ENCODE measurements at regions not wholly inside any gene's neighbourhood (a gene's known extent, or its start where the extent isn't known, plus 50 kb on each side); places are given as distances from the start of the nearest gene placed in this dataset.
A peak's percentile ranks its signal among the peaks of the same experiment; 100 is the strongest.

DNA sequence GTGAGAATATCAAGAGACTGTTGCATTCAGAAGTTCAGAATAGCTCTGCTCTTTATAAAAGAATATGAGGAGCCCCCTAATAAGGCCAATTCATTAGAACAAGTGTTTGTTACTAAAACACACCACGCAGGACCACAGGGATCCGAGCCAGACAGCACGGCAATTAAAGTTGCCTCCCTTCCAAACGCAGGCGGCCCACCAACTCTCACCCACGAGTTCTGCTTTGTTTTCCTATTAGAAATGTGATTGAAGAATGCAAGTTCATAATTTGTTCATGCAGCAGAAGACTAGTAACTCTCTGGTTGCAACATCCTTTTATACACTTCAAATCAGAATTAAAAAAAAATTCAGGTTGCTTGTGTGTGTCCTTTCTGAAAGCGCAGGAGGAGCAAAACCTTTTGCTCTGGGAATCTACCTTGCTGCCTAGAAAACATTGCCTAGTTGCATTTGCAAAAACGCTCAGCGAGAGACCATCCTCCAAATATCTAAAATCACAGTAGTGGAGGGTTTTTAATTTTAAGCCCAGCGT is 1044.1 kb upstream of the NR2F2 start:
- no peak for DNase-seq (ENCODE audit: low spot score)

DNA sequence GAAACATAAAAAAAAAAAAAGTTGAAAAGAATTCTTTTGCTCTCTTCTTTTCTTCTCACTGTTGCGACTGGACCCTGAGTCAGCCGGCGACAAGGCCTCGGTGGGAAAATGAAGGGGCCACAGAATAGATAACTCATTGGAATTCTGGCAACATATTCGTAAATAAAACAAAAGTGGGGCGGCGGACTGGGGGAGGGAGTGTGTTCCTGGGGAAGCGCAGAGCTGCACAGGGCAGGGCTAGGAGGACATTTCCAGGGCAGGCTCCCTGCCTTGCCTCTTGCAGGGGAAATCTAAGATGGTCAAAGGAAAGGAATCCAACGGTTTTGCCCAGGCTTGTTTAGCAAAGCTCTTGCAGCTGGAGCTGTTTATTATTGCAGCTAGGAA is 1042.8 kb upstream of the NR2F2 start:
- DNase-seq (ENCODE audit: low spot score): no peak

DNA sequence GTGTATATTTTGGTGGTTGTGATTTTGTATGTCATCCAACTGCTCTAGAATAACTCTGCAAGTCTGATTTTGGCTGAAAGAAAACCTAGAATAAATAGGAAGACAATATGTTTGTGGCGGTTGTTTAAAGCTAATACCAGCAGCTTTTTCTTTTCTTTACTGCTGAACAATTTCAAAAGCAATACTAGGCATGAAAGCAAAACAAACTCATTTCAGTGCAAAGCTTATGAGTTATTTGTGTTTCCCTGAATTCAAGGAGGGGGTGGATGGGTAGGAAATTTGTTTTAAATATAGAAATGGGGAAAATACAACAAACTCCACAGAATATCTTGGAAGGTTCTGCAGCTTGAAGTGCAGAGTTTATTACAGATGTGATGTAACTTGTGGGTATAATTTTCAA is 1041.9 kb upstream of the NR2F2 start:
- no peak for DNase-seq (ENCODE audit: low spot score)

DNA sequence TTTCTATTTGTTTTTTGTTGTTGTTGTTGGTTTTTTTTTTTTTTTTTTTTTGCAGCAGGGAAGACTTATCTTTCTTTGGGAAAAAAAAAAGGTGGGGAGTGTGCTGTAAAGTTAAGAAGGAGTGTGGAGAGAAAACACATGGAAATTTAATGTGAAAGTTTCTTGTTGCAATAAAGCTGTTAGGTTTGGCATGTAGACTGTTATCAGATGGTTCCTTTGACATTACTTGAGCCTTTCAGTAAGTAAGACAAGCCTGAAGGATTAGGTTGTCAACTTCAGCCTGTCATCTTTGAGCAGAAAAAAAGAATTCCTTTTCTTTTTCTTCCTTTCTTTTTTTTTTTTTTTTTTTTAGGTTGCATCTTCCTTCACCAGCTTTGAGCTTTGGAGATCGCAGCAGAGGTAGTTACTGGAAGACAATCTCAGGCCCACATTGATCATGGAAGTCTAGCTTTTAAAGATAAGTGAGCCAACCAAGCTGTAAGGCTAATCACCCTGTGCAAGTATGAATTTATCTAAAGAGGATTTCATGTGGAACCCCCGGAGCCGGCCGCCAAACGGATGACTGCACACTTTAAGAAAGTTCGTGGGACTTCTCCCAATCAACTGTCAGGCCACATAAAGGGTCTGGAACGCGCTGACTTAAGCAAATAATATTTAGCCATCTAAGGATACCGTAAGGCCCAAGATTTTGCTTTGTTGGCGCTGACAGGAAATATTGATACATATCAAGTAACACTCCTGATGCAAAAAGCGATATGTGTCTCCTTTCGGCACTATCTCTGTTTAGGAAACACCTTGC is 1040.1 kb upstream of the NR2F2 start:
- no peak for DNase-seq (ENCODE audit: low spot score)

DNA sequence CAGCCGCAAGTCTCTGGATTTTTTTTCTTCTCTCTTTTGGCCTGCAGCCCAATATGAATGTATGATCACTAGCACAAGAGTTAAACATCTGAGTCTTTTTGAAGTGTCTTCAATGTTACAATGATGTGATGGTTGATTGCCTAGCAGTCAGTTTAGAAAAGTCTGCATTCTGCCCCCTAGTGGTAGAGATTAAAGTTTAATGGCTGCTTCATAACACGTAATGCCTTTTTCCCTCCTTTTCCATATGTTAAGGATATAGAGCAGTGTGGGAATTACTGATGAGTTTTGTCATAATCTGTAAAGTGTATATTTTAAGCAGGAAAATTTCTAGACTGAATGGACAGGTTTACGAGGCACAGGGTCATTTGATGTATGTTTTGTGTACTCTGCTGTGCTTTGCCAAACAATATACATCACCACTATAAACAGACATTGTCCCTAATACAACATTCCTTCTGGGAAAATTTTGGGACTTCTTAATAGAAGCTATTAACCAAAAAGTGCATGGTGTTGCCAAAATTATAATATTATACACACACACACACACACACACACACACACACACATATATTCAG is 1038.5 kb upstream of the NR2F2 start:
- peak; percentile 17 for DNase-seq (ENCODE audit: low spot score)

DNA sequence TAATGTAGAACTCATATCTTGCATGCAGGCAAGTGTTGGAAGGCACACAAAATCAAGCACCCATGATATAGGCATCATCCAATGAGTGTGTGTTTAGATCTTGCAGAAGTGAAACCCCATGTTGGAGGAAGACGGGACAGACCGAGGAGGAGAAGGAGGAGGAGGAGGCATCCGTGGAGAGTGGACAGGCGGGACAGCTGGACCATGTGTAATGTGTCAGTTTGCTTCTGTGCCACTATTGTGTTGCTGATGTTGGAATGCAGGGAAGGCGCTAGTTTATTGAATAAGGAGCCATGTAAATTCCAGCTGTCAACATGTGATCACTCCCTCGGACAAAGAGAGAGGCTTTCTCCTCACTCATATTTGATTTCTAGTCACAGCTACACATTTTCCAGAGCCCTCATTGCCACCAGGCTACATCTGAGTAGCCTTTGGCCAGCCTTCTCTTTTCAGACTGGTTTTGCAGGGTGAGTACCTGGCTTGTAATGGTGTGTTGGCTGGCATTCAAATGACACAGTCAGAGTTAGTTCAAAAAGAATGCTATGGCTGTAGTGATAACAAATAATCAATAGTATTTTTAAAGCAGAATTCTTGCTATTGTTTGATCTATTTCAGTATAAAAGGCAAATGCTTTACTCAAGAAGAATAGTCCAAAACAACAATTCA is 1037.6 kb upstream of the NR2F2 start:
- DNase-seq (ENCODE audit: low spot score): no peak

DNA sequence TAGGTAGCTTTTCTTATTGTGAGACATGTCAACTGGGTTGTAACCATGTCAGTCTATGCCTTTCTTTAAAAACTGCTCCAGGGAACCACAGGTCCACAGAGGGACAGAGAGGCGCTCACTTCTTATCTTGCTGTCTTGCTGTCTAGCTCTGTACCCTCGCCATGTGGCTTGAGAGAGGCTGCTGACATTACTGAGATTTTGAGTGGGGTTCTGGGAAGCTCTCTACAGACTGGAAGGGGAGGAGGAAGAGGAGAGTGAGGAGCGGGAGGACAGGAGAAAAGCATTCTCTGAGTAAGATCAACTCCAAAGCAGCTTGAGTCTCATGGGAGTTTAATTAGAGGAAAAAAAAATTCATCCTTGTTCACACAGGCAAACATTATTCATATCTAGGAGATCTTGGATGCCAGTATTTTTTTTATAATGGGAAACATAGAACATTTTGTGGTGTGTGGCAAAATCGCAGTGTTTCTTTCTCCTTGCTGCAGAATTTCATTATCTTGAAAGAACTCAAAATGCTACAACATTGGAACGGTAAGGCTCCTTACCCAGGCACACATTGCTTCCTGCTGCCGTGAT is 1037.0 kb upstream of the NR2F2 start:
- no peak for DNase-seq (ENCODE audit: low spot score)

DNA sequence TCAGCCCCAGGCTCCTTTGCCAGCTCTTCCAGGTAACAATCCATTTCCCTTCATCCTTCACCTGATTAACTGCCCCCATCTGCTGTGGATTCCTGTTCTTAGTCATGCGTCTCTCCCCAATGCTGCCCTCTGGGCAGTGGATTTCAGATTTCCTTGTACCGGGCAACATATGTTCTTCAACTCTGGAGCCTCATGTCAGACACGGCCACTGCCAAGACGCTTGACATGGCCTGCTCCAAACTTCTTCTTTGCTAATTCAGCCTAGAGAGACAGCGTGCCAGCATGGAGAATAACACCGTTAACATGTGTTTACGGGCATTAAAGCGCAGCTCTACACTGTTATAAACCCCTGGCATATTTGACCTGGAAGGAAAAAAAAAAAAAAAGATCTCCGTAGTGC is 1035.1 kb upstream of the NR2F2 start:
- no peak for DNase-seq (ENCODE audit: low spot score)

DNA sequence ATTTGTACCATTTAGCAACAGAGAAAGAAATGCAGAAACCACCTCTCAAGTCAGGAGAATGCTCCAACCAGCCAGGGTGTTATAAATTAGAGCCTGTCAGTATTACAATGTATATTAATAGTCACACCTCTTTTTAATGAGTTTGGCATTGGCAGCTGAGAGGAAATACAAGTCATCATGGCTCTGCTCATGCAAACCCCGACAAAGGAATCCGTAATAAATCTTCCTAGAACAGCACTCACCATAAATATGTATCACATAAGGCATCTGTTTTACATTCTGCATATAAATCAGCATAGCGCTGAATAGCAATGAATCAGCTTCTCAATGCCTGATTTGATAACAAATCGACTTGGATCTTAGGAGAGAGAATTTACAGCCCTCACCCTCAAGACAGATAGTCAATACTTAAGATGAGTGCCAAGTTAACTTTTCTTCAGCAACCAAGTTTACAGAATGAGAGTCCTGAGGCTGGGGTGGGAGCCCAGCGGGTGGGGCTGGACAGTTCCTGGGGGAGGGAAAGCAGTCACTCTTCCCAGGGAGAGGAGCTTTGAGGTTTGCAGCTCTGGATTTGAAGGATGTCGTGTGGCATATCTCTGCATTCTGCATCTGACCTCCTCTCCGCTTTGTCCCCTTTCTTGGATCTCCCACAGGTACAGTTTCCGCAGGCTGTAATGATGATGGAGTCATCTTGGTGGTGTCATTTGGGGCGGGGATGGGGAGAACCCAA is 1034.4 kb upstream of the NR2F2 start:
- DNase-seq (ENCODE audit: low spot score): no peak

DNA sequence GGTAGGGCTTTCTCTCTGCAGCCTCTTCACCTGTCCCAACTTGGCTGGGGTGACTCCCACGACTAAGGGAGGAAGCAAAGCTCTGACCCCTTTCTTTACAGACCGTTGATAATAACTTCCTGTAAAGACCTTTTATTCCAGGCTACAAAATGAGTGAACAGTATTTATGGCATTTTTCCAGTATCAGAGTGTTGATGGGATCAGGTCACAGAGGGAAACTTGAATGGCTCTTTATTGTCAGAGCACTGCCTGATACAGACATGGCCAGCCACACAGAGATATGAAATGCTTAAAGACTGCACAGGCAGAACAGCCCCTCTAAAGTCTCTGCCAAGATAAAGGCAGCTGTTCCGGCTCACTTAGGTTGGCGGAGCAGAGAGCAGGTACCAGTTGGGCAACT is 1033.9 kb upstream of the NR2F2 start:
- DNase-seq (ENCODE audit: low spot score): no peak

DNA sequence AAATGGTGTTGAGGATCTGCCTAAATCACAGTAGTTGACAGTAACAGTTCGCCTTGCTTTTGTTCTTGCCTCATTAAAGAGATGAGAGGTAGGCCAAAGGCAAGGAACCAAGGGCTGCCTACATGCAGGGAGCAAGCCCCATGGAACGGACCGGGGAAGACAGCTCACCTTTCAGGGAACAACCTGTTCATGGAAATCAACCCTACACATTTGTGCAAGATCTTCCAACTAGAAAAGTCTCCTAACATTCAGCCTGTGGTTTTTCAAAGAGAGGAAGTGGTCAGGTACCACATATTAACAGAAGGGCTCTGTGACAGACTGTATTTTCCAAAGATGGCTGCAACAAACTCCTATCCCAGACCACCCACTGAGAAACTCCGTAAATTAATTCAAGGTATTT is 1031.8 kb upstream of the NR2F2 start:
- no peak for DNase-seq (ENCODE audit: low spot score)

DNA sequence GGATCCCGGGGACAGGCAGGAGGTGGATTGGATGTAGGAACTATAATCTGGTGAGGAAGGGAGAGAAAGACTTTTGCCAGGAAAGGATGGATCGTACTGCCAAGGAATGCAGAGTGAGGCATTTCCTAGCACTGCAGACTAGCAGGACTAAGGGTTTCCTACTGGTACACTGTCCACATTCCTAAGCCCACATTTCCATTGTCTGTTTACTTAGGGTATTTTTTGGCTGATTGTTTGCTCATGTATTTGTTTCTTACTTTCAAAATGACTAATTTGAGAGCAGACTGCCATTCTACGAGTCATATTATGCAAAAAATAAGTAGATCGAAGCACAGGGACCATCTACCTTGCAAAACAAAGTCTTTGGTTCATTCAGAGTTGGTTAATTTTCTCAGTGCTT is 1029.5 kb upstream of the NR2F2 start:
- no peak for DNase-seq (ENCODE audit: low spot score)

DNA sequence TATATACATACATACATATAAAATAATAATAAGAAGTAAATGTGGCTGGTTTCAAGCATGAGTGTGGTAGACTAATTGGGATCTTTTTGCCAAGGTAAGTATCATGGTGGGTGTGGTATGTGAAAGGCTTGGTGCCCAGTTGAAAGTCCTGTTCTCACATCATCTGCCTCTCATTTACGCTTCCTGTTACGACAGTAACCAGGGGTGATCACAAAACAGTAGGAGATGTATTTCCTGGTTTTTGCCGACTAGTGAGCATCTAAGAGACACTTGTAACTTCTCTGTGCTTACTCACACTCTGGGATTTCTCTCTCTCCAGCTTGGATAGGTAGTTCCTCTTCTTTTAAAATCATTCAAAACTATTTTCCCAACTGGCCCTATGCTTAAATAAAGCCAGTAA is 1028.3 kb upstream of the NR2F2 start:
- DNase-seq (ENCODE audit: low spot score): no peak

DNA sequence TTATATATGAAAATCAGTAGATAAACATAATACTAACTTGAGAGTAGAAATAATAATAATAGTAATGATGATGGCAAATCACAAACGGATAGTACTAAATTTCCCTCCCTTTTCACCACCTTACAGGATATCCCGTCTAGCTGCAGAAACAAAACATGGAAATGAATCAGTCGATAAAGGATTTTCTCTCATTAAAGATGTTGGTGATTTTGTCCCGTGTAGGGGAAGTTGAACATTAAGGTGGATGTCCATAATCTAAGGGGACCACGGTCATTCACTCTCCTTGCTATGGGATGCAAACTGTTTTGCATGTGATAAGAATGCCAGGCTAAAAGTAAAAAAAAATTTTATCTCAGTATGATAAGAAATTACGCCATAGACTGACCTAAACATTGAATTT is 1027.7 kb upstream of the NR2F2 start:
- no peak for DNase-seq (ENCODE audit: low spot score)

DNA sequence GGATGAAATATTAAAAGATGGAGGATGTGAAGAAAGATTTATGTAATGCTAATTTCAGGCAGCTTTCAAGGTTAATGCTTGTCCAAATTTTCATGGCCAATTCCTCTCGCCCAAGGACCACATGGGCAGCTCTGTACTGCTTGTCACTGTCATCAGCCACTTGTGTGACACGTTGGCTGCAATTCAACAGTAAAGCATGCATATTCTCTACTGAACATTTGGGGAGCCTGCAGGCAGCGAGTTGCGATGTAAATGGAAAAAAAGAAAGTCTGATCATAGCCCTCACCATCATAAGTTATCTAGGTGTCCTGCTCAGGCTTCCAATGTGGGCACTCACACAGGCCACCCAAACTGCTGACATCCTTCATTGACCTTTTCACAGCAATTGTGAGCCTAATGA is 1026.8 kb upstream of the NR2F2 start:
- DNase-seq (ENCODE audit: low spot score): no peak

DNA sequence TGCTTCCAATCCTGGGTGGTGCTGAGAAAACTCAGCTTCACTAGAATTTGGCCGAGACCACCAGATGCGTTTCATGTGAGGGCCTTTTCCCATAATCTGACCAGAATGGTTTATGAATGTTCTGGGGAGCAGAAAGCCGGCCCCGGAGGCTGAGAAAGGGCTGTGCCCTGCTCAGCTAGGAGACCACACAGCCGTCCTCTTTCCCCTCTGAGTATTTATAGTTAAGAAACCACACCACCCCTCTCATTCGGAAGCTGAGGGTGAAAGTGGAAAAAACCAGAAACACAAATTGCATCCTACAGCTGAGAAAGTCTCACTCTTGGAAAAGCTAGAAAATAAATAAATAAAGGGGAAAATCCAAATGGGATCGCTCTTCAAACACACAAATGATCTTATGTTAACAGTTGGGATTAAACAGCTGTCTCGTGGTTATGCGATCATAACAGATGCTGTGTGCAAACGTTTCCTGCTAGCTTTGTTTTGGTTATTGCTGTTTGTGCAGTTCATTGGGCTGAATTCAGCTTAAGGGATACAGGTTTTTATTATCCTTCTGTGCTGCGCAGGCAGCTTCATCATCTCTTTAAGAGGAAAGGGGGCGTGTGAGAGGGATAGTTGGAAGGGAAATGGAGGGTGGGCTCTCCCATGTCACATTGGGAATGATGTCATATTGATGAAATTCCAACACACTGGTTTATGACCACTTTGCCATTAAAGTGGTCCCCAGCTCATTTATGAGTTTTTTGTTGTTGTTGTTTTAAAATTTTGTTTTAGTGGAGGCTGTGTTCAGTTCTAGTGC is 1026.2 kb upstream of the NR2F2 start:
- DNase-seq (ENCODE audit: low spot score): no peak

DNA sequence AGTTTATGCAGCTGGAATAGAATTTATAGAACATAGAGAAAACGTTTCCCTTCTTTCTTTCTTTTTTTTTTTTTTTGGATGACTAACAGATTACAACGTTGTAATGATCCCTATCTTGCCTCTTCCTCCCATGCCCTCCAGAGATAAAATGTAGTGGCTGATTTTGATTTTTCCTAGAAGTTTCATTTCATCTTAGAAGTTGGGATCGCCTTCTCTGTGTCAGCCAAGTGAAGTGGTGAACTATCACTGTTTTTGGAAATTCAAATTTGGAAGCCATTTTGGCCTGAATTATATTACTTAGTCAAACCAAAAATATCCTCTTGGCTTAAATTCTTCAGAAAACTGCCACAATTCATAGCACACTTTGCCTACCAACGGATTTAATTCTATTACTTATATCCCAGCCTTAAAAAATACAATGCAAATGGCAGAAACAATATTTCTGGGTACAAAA is 1025.5 kb upstream of the NR2F2 start:
- no peak for DNase-seq (ENCODE audit: low spot score)

DNA sequence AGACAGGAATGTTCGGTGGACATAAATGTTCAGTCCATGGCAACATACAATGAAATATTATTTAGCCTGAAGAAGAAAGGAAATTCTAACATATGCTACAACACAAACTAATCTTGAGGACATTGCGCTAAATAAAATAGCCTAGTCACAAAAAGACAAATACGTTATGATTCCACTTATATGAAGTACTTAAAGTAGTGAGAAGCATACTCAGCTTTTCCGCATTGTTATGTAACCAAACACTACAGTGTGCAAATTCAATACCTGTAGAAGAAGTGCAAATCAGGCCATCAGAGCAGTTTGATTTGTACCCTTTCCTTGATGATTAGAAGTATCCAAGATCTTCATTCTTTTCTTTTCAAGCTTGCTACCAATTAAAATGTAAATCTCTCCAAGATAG is 1023.4 kb upstream of the NR2F2 start:
- DNase-seq (ENCODE audit: low spot score): no peak

DNA sequence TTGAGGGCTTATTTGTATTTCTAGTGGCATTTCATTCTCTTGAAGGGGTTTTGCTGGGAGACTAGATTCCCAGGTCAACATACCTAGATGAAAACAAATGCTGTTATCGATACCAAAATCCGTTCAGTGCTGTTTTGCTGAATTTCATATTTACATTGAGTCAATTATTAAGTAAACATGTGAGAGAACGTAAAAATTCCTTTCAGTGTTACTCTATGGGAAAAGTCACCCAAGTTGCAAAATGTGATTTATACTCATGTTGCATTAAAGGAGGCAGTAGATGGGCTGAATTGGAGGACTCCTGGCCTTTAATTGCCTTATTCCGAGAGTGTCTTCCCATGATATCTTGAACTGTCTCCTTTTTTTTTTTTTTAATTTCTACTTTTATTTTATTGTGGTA is 1011.3 kb upstream of the NR2F2 start:
- DNase-seq (ENCODE audit: low spot score): no peak

DNA sequence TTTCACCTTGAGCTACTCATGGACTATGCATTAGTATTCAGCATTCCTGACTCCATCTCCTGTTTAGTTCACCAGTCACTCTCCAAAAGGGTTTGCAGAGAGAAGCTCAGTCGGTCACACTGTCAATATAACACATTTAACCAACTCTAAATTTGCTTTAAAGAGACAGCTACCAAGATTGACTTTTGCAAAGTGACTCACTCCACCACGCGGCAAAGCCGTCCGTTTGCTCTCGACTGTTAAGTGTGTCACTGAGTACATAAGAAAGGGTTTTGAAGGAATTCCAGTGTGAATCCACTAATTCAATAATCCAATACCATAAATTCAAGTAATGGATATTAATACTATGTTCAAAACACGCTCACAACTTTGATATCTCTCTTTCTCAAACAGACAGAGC is 1006.7 kb upstream of the NR2F2 start:
- no peak for DNase-seq (ENCODE audit: low spot score)

DNA sequence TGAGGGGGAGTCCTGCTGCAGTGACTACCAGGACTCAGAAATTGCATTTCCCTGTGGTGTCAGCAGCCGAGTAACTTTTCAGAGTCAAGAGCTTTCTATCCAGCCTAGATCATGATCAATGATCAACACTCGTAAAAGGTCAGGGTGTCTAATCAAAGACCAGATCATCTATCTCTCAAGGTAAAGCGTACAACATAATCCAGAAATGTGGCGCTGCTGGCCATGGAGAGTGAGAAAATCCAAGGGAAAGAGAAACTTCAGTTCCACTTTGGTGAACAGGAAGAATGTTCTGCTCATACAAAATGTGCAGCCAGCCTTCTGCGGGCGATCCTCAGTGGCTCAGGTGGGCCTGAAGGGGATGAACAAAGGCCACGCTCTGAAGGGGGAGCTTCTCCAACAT is 1005.8 kb upstream of the NR2F2 start:
- DNase-seq (ENCODE audit: low spot score): no peak
